OCI-LY3 (cell line): ENCODE measurements at regions not wholly inside any gene's neighbourhood (a gene's known extent, or its start where the extent isn't known, plus 50 kb on each side); places are given as distances from the start of the nearest gene placed in this dataset.

ENCODE experiments used
- EZH2phosphoT487 ChIP-seq: fragments of 200-600 bp; shearing (Covaris generic); IDR thresholded peaks from 2 replicates; pipeline ENCODE4 v1.6.1; 2018; ENCODE audit warnings: antibody characterized with exemption, mixed run types, low read depth
- TF ChIP-seq, protein P1 (sequence below): fragments of 200-600, 300-600 bp; sonication (generic); IDR thresholded peaks from 2 replicates; pipeline ENCODE4 v1.5.1; 2014; ENCODE audit warnings: antibody characterized with exemption, low read length, low read depth

DNA sequence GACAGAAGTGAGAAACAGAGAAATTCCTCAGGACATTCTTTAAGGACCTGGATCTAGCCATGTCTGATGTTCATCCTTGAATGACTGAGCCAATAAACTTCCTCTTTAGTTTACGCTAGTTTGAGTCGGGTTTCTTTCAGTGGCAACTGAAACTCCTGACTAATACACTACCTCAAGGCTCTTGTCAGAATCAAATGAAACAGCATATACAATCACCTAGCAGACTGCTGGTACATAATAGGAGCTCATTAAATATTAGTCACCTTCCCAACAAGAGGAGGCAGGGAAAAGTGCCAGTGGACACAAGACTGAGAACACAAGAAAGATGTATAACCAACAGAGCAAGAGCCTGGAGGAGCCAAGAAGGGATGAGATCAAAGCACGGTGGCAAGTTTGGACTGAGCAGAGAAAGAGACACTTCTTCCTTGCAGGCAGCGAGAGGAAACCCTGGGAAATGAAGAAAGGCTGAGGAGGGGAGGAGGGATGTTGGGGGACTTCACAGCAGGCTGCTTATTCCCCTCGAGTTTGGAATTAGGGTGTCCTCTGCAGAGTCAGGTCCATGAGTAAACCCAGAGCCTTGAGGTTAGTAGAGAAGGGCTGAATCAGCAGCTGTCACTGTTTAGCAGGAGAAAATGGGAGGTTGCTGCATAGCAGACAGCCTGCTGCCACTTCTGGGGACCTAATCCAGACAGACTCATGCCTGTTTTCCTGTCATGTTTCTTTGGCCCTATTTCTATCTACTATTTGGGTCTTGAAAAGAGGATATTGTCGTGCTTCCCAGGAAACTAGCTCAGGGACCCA lies 73.3 kb downstream of the MRPL46 start:
- TF ChIP-seq, protein P1, sequence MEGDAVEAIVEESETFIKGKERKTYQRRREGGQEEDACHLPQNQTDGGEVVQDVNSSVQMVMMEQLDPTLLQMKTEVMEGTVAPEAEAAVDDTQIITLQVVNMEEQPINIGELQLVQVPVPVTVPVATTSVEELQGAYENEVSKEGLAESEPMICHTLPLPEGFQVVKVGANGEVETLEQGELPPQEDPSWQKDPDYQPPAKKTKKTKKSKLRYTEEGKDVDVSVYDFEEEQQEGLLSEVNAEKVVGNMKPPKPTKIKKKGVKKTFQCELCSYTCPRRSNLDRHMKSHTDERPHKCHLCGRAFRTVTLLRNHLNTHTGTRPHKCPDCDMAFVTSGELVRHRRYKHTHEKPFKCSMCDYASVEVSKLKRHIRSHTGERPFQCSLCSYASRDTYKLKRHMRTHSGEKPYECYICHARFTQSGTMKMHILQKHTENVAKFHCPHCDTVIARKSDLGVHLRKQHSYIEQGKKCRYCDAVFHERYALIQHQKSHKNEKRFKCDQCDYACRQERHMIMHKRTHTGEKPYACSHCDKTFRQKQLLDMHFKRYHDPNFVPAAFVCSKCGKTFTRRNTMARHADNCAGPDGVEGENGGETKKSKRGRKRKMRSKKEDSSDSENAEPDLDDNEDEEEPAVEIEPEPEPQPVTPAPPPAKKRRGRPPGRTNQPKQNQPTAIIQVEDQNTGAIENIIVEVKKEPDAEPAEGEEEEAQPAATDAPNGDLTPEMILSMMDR = no peak
- TF ChIP-seq EZH2phosphoT487 = no peak
